Ishikawa (cell line): ENCODE measurements at regions not wholly inside any gene's neighbourhood (a gene's known extent, or its start where the extent isn't known, plus 50 kb on each side); places are given as distances from the start of the nearest gene placed in this dataset.

Source experiments
- EGR1 ChIP-seq: IDR thresholded peaks from 2 replicates; pipeline ENCODE4 v1.6.1; 2012
- EP300 ChIP-seq: IDR thresholded peaks from 2 replicates; pipeline ENCODE4 v1.6.1; 2012; ENCODE audit warnings: borderline replicate concordance
- FOXM1 ChIP-seq: IDR thresholded peaks from 2 replicates; pipeline ENCODE4 v1.6.1; 2012; ENCODE audit warnings: low read depth, borderline replicate concordance
- REST ChIP-seq: IDR thresholded peaks from 2 replicates; pipeline ENCODE4 v1.6.1; 2012; ENCODE audit warnings: low read depth, mild to moderate bottlenecking
- TAF1 ChIP-seq: IDR thresholded peaks from 2 replicates; pipeline ENCODE4 v1.6.1; 2012; ENCODE audit warnings: low read depth, mild to moderate bottlenecking
- TCF12 ChIP-seq: IDR thresholded peaks from 2 replicates; pipeline ENCODE4 v1.6.1; 2012; ENCODE audit warnings: low read depth
- TEAD4 ChIP-seq: IDR thresholded peaks from 2 replicates; pipeline ENCODE4 v1.6.1; 2012
- YY1 ChIP-seq: IDR thresholded peaks from 2 replicates; pipeline ENCODE4 v1.6.1; 2012; ENCODE audit warnings: low read depth

- no peak for TF ChIP-seq EP300
- TF ChIP-seq TEAD4 = no peak
- no peak for TF ChIP-seq TAF1
- no peak for TF ChIP-seq TCF12
- TF ChIP-seq REST = no peak
- TF ChIP-seq YY1 = no peak
- no peak for TF ChIP-seq EGR1
- TF ChIP-seq FOXM1 = no peak
Measured at GRCh38 chr10:34884272-34884952, 69.3 kb upstream of the PARD3 start.
